HG03045 (cell line): ENCODE measurements at regions not wholly inside any gene's neighbourhood (a gene's known extent, or its start where the extent isn't known, plus 50 kb on each side); places are given as distances from the start of the nearest gene placed in this dataset.

Experiments used
- ATAC-seq: cut with Tn5 transposase; IDR thresholded peaks from one replicate; pipeline ENCODE4 v1.9.1; 2021; ENCODE audit warnings: mild to moderate bottlenecking, moderate library complexity; ENCODE audit not compliant: unreplicated experiment

DNA sequence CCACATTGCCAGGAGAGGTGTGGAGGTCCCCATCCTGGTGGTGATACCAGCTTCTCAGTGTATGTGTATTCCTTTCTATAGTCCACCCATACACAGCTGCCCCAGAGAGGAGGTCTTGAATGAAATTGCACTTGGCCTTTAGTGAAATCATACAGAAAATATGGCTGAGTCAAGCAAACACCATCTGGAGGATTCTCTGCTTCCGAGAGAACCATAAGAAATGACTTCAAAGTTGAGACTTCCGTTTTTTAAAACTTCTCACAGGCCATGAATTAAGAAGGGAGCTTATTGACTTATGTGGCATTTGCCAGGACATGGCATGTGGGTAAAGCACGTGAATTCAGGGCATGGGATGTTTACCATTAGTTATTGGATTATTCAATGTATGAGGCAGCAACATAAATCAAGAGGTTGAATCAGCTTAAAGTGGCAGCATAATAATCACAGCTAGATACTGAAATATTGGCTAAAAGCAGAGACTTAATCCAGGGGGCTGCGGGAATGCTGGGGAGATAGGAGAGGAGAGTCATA lies 119.1 kb upstream of the MTNR1B start:
- no peak for ATAC-seq

- ATAC-seq = no peak
These were observed 117.2 kb upstream of the MTNR1B start for GRCh38 chr11:92852229-92852628.

GRCh38 chr11:92852946-92853345 lies 116.5 kb upstream of the MTNR1B start:
- no peak for ATAC-seq

DNA sequence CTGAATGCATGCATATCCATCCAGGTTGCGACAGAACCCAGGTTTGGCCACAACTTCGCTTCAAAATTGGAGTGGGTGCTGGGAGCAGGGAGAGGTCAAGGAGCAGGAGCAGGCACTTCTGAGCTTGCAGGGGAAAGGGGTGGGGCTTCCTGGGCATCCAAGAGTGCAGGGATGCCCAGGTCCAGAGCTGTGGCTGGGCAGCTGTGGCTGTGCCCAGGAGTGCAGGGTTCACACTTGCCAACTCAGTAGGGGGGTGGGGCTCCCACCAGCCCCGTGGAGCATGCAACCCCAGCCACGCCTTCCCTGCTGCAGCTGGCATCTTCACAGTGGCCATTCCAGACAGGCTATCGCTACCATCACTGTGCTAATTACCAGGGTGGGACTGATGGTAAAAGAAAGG lies 115.3 kb upstream of the MTNR1B start:
- no peak for ATAC-seq

GRCh38 chr11:92854952-92855351 lies 114.5 kb upstream of the MTNR1B start:
- no peak for ATAC-seq

DNA sequence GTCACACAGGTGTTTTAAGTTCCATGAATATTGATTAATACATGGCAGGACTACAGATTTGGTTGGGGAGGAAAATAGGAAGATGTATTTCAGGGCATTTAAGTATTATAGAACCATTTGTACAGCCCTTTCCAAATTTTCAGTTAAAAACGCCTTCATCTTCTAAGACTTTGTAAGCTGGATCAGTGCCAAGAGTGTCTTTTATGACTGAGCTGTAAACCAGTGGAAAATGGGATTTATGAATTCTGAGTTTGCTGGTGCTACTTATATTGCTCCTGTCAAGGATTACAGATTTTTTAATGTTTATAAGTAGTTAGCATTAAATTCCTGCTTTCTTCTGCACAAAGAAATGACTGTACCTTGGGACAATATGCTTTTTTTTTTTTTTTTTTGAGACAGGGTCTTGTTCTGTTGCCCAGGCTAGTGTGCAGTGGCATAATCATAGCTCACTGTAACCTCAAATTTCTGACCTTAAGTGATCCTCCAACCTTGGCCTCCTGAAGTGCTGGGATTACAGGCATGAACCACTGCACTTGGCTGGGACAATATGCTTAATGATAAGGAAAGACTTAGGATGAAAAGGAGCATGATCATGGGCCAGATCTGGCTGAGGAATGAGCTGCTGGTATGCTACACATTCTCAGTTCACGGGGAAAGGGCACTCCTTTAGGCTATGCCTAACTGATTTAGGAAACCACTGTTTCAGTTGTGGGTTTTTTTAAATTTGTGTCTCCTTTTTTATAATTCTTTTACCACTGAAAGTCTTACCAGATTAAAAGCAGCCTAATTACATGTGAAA lies 113.6 kb upstream of the MTNR1B start:
- no peak for ATAC-seq

DNA sequence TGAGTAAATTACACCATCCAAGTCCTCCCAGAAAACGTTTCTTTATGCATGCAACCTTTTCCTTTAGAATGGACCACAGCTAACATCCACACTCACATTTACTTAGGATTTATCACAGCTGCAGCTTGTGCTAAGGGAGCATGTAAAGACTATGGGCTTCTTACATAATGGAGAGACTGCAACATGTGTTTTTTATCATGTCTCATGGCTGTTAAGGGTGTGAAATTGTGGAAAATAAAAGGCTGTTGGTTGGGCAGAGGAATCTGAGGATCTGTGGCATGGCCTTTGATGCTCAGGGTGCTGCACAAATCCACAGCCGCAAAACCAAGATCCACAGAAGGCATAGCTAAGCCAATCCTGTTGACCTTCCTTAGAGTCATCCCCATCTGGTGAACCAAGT lies 112.0 kb upstream of the MTNR1B start:
- no peak for ATAC-seq

DNA sequence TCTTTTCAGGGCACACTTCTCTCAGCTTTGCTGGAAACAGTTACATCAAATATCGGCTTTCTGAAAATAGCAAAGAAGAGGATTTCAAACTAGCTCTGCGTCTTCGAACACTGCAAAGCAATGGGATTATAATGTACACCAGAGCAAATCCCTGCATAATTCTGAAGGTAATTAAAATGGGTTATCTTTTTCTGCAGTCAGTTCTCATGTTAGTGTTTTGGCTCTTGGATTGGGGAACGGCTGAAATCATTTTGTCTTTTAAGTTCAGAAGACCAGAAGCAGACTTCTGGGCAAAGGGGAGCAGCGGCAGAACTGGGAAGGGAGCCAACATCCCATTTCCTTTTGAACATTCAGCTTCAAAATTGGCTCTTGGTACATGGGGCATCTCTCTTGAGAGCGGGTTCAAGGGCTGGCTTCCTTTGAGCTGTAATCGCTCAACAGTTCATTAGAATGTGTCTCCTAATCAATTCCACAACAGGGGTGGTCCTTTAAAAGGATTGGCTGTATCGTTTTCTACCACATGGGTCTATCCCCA lies 110.2 kb upstream of the MTNR1B start:
- no peak for ATAC-seq

DNA sequence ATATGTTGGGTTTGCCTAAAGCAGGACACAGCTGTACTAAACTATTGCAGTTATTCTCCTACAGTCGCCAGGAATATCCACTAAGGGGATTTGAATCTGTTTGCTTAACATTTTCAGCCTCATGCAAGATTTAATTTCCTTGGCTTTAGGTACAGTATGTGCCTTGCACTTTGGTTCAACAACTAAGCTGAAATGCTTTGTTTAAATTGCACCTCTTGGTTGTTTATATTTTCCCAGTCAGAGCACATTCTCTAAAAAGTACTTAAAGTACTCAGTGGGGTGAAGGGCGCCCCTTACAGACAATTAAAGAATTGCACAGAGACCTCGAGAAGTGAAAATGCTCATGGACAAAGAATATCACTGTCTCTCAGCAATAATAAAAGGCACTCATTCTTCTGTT lies 107.8 kb upstream of the MTNR1B start:
- ATAC-seq = no peak

GRCh38 chr11:92865352-92865751 lies 104.1 kb upstream of the MTNR1B start:
- ATAC-seq = no peak

DNA sequence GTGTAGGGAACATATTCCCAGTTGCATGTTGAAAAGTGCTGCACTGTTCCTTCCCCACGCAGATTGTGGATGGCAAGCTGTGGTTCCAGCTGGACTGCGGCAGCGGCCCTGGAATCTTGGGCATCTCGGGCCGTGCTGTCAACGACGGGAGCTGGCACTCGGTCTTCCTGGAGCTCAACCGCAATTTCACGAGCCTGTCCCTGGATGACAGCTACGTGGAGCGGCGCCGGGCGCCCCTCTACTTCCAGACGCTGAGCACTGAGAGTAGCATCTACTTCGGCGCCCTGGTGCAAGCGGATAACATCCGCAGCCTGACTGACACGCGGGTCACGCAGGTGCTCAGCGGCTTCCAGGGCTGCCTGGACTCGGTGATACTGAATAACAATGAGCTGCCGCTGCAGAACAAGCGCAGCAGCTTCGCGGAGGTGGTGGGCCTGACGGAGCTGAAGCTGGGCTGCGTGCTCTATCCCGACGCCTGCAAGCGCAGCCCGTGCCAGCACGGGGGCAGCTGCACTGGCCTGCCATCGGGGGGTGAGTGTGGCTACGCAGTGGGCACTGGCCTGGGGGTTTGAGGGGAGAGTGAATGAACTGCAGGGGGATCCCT lies 102.7 kb upstream of the MTNR1B start:
- no peak for ATAC-seq

GRCh38 chr11:92867913-92868619 lies 101.4 kb upstream of the MTNR1B start:
- ATAC-seq = no peak

DNA sequence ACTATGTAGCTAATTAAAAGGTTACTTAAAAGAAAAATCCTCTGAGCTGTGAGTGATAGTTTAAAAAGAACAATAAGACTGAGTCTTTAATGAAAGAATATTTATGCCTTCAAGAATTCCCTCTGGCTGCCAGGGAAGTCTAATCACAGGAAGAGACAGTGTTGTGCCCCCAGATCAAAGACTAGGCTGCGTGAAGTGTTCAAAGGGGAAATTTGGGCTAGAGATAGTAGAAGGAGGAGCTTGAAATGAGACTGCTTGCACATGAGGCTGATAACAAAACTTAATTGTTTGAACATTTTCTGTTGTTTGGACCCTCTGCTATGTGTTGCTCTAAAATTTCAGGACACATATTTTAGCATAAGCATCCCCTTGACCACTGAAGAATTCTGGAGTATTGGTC lies 99.7 kb upstream of the MTNR1B start:
- no peak for ATAC-seq

DNA sequence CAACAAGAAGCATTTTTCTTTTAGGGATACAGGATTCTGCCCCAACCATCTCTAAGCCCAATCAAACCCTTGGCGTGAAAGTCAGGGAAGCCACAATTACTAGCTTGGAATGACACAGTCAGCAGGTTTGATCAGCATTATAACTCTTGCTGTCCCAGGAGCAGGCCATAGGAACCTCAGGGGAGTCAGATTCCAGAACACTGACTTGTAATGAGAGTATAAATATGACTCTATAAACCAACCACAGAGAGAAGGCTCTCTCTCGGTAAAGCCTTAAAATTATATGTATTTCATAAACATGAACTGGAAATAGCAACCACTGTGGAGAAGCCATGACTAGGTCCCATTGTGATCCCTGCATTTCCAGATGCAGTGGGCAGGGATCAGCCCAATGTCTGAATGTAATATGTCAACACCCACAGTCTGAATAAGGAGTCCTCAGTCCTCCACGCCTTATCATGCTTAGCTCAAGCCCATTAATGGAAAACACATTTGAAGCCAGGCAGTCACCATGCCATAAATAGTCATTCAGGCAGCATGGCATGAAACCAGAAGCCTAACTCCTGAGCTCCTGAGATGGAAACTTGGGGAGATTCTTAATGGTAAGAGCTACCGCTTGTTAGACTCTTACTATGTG lies 99.1 kb upstream of the MTNR1B start:
- ATAC-seq = no peak

- ATAC-seq = no peak
These were observed 95.9 kb upstream of the MTNR1B start for GRCh38 chr11:92873551-92873950.

- ATAC-seq = no peak
These were observed 94.0 kb upstream of the MTNR1B start for GRCh38 chr11:92875473-92875872.

DNA sequence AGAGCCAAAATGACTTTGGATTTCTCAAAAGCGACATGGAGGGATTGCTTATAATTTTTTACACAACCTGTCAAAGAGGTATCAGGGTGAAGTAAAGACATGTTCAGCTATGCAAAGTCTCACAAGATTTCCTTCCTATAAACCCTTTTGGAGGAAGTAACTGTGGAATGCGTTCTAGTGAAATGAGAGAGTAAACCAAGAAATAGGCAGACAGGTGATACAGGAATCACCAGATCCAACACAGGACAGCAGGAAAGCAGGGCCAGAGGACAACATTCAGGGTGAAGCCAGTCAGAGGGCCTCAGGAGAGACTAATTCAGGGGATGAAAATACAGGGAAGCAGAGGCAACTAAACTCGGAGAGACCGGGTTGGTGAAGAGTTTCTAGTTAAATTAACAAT lies 90.4 kb upstream of the MTNR1B start:
- no peak for ATAC-seq

- ATAC-seq = no peak
These were observed 89.1 kb upstream of the MTNR1B start for GRCh38 chr11:92880381-92880780.

DNA sequence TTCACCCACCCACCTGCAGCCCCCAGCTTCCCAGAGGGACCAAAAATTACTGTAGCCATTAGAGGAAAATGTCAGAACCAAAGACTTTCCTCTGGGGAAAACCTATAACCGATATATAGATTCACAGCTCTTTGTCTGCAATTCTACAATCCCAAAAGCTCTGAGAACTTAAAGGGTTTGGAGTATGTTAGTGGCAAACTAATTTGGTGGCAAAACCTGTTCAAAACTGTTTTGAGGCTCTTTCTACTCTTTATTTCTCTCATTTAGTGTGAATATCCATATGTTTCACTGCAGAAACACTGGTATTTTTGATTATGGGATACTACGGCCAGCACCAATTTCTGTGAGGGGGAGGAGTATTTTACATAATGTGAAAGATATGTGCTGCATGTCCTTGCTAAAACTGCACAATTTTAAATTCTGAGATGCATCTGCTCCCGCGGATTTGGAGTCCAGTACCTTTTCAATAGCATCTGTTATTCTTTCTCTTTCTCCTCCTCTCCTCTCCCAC lies 87.5 kb upstream of the MTNR1B start:
- ATAC-seq = no peak

- no peak for ATAC-seq
These were observed 86.4 kb upstream of the MTNR1B start for GRCh38 chr11:92882828-92883611.
